ENCODE measurements at regions not wholly inside any gene's neighbourhood (a gene's known extent, or its start where the extent isn't known, plus 50 kb on each side); places are given as distances from the start of the nearest gene placed in this dataset.
"Not testable (repeated sequence)": the region's sequence is repeated elsewhere in the genome, so short reads cannot be mapped to it uniquely, and the experiment has no call there.

DNA sequence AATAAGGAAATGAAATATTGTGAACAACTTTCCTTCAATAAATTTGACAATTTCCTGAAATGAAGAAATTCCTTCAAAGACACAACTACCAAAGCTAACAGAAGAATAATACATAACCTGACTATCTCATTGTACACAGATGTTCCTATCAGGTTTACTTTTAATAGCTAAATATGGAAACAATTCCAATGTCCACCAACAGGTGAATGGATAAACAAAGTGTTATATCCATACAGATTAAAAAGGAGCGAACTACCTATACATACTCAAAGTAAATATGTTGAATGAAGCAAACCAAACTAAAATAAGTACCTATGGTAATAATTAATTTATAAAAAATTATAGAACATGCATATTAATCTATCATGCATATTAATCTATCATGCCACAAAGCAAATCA lies 554.9 kb downstream of the PPP4R3C start:
- Mint-ChIP-seq H3K9me3 (peaks cover 0 to 3% of the 10 kb centered on the region in 2 donors), H3K4me3 (no peak overlapping the region), H3K4me1 (no peaks in the 10 kb centered on the region), H3K36me3 (no peaks in the 10 kb centered on the region), H3K27ac (no peak overlapping the region), H3K27me3 (no peaks in the 10 kb centered on the region)
- DNase-seq (no peak), ATAC-seq (replicated peaks) (no peak)

DNA sequence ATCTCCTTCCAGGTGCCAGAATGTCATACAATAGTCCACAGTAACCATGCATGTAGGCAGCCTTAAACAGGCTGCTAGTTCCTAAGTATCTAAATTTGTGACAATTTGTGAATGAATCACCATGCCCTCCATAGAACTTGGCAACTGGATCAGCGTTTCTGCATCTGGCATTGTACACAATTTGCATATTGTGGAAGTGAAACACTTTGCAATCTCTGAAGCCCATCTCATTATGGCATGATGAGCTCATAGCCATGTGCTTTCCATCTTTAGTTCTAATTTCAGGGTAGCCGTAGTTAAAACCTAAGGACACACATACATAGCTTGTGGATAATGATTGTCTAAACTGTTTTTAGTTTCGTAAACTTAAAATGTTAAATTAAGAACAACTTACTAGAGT lies 573.6 kb downstream of the PPP4R3C start:
- no peaks in the 10 kb centered on the region for H3K27me3 Mint-ChIP-seq
- peaks cover 0 to 11% of the 10 kb centered on the region in 2 donors for H3K9me3 Mint-ChIP-seq
- H3K27ac Mint-ChIP-seq = no peak overlapping the region
- DNase-seq (no peak), ATAC-seq (replicated peaks) (no peak)
- H3K36me3 Mint-ChIP-seq = no peaks in the 10 kb centered on the region
- no peaks in the 10 kb centered on the region for H3K4me1 Mint-ChIP-seq
- no peak overlapping the region for H3K4me3 Mint-ChIP-seq

DNA sequence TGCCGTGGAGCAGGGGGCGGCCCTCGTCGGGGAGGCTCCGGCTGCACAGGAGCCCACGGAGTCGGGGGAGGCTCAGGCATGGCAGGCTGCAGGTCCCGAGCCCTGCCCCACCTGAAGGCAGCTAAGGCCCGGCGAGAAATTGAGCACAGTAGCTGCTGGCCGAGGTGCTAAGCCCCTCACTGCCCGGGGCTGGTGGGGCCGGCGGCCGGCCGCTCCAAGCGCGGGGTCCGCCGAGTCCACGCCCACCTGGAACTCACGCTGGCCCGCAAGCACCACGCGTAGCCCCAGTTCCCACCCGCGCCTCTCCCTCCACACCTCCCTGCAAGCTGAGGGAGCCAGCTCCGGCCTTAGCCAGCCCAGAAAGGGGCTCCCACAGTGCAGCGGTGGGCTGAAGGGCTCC lies 589.4 kb downstream of the PPP4R3C start:
- ATAC-seq (replicated peaks) (no peak), DNase-seq (no peak)
- Mint-ChIP-seq H3K27ac (no peak overlapping the region), H3K9me3 (no peaks in the 10 kb centered on the region), H3K27me3 (no peaks in the 10 kb centered on the region), H3K4me1 (no peaks in the 10 kb centered on the region), H3K36me3 (no peaks in the 10 kb centered on the region), H3K4me3 (no peak overlapping the region)

DNA sequence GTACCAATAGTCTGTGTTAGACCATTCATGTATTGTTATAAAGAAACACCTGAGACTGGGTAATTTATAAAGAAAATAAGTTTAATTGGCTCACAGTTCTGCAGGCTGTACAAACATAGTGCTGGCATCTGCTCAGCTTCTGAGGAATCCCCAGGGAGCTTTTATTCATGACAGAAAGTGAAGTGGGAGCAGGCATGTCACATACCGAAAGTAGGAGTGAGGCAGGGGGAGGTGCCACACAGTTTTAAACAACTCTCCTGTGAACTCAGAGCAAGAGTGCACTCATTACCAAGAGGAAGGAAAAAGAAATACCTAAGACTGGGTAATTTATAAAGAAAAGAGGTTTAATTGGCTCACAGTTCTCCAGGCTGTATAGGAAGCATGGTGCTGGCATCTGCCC lies 591.2 kb downstream of the PPP4R3C start:
- H3K27ac Mint-ChIP-seq = no peak overlapping the region
- no peak for DNase-seq
- no peaks in the 10 kb centered on the region for H3K36me3 Mint-ChIP-seq
- ATAC-seq (replicated peaks) = peak in 1 of 2 donors; percentile 23
- no peak overlapping the region for H3K4me3 Mint-ChIP-seq
- no peaks in the 10 kb centered on the region for H3K4me1 Mint-ChIP-seq
- no peaks in the 10 kb centered on the region for H3K9me3 Mint-ChIP-seq
- H3K27me3 Mint-ChIP-seq = no peaks in the 10 kb centered on the region

DNA sequence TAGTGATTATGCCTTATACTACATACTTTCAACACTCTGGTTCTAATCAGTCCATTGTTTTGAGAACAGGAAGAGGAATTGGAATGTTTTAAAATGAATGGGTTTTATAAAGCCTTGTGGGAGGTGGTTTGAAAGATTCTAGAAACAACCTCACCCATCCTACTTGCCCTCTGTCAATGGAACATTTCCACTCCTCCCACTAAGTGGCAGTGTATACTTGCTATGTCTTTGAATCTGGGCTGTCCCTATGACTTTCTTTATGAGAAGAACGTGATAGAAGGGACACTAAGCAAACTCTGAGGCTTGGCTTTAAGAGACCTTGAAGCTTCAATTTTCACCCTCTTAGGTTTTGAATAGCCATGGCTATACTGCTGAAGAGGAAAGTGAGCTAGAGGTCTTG lies 611.2 kb downstream of the PPP4R3C start:
- Mint-ChIP-seq H3K27me3 (no peaks in the 10 kb centered on the region), H3K36me3 (no peaks in the 10 kb centered on the region), H3K4me3 (no peak overlapping the region), H3K27ac (no peak overlapping the region), H3K4me1 (no peaks in the 10 kb centered on the region), H3K9me3 (peaks cover 0 to under 1% of the 10 kb centered on the region in 2 donors)
- DNase-seq = no peak
- no peak for ATAC-seq (replicated peaks)

DNA sequence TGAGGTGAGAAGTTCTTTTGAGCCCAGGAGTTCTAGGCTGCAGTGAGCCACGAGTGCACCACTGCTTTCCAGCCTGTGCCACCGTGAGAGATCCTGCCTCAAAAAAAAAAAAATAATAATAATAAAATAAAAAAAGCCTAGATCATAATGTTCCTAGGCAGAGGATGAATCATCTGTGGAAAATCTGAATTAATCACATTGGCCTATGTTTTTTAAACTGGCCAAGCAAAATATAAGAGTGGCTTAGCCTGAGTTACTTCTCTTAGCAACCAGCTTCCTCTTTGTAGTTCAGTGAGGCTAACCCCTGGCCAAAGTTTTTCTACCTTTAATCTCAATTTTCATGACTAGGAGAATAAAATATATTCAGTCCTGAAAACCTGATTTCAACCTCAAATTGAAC lies 614.6 kb downstream of the PPP4R3C start:
- Mint-ChIP-seq H3K4me1 (no peaks in the 10 kb centered on the region), H3K36me3 (no peaks in the 10 kb centered on the region), H3K4me3 (no peak overlapping the region), H3K9me3 (peaks cover 0 to 9% of the 10 kb centered on the region in 2 donors), H3K27ac (no peak overlapping the region), H3K27me3 (no peaks in the 10 kb centered on the region)
- ATAC-seq (replicated peaks) (no peak), DNase-seq (no peak)

DNA sequence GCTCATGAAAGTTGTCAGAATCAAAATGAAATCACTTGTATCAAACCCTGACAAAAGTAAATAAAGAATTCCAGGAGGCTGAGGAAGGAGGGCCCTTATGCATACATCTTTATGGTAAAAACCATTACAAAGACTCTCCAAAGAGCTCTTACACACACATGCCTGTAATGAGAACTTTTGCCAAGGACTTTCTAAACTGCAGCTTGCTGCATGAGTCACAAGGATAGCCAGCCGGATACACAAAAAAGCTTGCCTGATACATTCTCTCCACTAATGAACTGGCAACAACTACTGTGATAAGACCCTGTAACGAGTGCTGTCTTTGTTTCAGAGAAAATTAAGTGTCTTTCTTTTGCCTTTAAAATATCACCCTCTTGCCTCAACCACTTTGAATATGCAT lies 618.1 kb downstream of the PPP4R3C start:
- DNase-seq (no peak), ATAC-seq (replicated peaks) (no peak)
- H3K27ac Mint-ChIP-seq = no peak overlapping the region
- H3K4me3 Mint-ChIP-seq = no peak overlapping the region
- H3K9me3 Mint-ChIP-seq = peaks cover 0 to 9% of the 10 kb centered on the region in 2 donors
- no peaks in the 10 kb centered on the region for H3K27me3 Mint-ChIP-seq
- no peaks in the 10 kb centered on the region for H3K4me1 Mint-ChIP-seq
- H3K36me3 Mint-ChIP-seq = no peaks in the 10 kb centered on the region

DNA sequence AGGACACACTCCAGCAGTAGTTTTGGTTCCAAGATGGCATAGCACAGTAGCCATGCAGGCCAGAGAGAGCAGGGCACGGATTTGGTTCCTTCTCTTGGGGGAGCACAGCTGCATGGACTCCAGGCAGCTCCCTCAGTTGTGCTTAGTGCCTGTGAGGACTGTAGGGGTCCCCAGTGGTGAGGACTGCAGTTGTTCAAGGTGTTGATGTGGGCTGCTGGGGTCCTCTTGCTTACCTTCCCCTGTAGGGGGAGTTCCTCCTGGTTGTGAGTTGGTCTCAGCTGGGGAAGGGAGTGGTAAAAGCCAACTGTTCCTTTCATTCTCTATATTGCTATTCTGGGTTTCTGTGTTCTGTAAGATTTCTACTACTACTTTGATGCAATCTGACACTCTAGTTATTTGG lies 606.5 kb downstream of the MAGEB5 start:
- no peak overlapping the region for H3K27ac Mint-ChIP-seq
- H3K4me3 Mint-ChIP-seq = no peak overlapping the region
- H3K9me3 Mint-ChIP-seq = peaks cover 3 to 5% of the 10 kb centered on the region in 2 donors
- DNase-seq = no peak
- no peaks in the 10 kb centered on the region for H3K4me1 Mint-ChIP-seq
- H3K36me3 Mint-ChIP-seq = no peaks in the 10 kb centered on the region
- H3K27me3 Mint-ChIP-seq = no peaks in the 10 kb centered on the region
- no peak for ATAC-seq (replicated peaks)

DNA sequence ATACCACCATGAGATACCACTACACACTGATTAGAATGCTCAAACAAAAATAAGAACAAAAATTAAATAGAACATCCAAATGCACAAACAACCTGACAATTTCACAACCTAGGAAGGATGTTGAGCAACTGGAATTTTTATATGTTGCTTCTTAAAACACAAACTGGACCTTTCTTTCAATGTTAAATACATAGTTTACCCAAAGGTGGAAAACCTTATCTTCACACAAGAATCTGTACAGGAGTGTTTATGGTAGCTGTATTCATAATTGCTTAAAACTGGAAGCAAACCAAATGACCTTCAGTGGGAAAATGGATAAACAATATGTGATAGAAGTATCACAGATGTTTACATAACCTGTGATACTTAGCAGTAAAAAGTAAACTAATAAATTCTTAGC lies 573.8 kb downstream of the MAGEB5 start:
- Mint-ChIP-seq H3K27ac (no peak overlapping the region), H3K36me3 (no peaks in the 10 kb centered on the region), H3K9me3 (peaks cover 0 to 2% of the 10 kb centered on the region in 2 donors), H3K4me1 (no peaks in the 10 kb centered on the region), H3K27me3 (no peaks in the 10 kb centered on the region), H3K4me3 (no peak overlapping the region)
- no peak for ATAC-seq (replicated peaks)
- DNase-seq = no peak

DNA sequence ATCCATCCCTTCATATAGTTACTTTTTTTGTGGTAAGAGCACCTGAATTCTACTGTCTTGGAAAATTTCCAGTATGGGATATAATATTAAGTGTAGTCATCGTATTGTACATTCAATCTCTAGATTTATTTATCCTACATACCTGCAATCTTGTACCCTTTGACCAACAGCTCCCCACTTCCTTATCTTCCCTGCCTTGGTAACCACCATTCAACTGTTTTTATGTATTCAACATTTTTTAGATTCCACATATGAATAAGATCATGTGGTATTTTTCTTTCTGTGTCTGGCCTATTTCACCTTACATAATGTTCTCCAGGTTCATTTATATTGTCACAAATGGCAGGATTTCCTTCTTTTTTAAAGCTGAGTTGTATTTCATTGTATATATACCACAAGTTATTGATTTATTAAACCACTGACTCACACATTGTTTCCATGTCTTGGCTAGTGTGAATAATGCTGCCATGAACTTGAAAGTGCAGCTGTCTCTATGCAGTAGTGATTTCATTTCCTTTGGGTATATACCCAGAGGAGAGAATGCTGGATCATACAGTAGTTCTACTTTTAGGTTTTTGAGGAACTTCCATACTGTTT lies 572.5 kb downstream of the MAGEB5 start:
- DNase-seq (no peak), ATAC-seq (replicated peaks) (no peak)
- no peaks in the 10 kb centered on the region for H3K36me3 Mint-ChIP-seq
- no peak overlapping the region for H3K27ac Mint-ChIP-seq
- H3K27me3 Mint-ChIP-seq = no peaks in the 10 kb centered on the region
- no peaks in the 10 kb centered on the region for H3K4me1 Mint-ChIP-seq
- peaks cover 0 to 3% of the 10 kb centered on the region in 2 donors for H3K9me3 Mint-ChIP-seq
- H3K4me3 Mint-ChIP-seq = no peak overlapping the region

DNA sequence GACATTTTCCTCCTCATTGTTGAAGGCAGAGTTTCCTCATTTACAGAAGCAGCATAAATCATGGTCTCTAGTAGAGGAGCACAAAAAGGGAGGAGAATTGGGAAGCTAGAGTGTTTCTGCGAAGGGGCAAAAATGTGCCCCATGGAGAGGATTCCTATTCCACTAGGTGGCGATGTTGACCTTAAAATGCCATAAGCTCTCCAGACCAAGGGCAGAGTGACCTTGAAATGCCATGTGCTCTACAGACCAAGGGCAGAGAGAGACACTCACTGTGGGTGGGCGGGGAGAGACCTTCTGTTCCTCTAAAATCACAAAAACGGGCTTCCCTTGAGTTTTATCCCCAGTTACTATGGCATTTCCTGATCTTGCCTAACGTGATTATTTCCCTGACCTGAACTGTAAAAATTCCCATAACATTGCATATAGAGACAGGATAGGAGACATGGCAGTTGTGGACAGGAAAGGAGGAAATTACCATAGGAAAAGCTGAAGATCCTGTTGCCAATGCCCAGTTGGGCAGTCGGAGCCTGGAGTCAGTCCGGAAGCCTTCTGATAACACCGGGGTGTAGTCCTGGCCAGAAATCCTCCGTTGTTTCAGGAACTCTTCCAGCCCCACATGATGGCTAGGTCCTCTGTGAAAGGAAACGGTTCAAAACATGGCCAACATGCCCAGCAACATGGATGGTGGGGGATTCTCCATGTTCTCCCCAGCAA lies 567.7 kb downstream of the MAGEB5 start:
- DNase-seq (peak; percentile 3), ATAC-seq (replicated peaks) (peak in 1 of 2 donors; percentile 60)
- no peaks in the 10 kb centered on the region for H3K27me3 Mint-ChIP-seq
- no peak overlapping the region for H3K4me3 Mint-ChIP-seq
- H3K9me3 Mint-ChIP-seq = peaks cover 0 to 1% of the 10 kb centered on the region in 2 donors
- H3K27ac Mint-ChIP-seq = no peak overlapping the region
- H3K36me3 Mint-ChIP-seq = no peaks in the 10 kb centered on the region
- H3K4me1 Mint-ChIP-seq = no peaks in the 10 kb centered on the region

DNA sequence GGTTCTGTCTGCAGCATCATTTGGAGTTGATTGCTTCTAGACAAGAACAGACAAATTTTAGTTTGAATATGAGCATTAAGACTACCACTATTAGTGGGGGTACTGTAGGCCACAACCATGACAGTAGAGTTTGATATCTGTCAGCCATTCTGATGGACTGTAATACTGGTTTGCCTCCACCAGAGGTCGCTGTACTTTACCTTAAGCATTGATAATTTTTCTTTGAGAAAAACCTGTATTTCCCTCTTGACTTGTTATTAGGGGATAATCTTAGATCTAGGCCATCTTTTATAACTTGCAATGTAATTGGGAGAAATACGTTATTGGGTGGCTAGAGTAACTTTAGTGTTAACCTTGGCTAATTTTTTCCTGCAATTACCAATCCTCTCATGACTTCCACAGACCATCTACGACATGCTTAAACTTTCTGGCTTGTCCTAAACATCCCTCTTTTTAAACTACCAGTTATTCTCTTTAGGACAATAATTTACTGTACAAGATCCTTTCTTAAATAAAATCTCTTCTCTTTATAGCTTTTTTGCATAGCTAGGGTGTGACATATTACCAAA lies 562.4 kb downstream of the MAGEB5 start:
- DNase-seq (no peak), ATAC-seq (replicated peaks) (no peak)
- no peaks in the 10 kb centered on the region for H3K36me3 Mint-ChIP-seq
- H3K27ac Mint-ChIP-seq = no peak overlapping the region
- peaks cover 0 to 2% of the 10 kb centered on the region in 2 donors for H3K9me3 Mint-ChIP-seq
- no peaks in the 10 kb centered on the region for H3K4me1 Mint-ChIP-seq
- H3K4me3 Mint-ChIP-seq = no peak overlapping the region
- no peaks in the 10 kb centered on the region for H3K27me3 Mint-ChIP-seq

DNA sequence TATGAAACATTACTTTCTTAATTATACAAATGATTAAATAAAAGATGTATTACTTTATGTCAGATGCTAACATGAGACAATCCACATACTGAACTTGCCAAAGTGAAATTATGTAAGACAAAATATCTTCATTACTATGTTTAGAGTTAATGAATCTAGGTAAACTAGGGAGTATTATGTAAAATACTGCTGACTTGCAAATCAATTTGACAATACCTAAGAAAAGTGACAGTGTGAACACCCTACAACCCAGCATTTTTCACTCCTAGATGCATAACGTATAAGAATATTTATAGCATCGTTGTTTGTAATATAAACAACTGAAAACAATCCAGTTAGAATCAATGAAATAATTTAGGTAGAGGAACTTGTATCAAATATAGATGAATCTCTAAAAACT lies 546.3 kb downstream of the MAGEB5 start:
- Mint-ChIP-seq H3K27me3 (no peaks in the 10 kb centered on the region), H3K27ac (no peak overlapping the region), H3K4me3 (no peak overlapping the region), H3K9me3 (no peaks in the 10 kb centered on the region), H3K4me1 (no peaks in the 10 kb centered on the region), H3K36me3 (no peaks in the 10 kb centered on the region)
- DNase-seq (no peak), ATAC-seq (replicated peaks) (no peak)

DNA sequence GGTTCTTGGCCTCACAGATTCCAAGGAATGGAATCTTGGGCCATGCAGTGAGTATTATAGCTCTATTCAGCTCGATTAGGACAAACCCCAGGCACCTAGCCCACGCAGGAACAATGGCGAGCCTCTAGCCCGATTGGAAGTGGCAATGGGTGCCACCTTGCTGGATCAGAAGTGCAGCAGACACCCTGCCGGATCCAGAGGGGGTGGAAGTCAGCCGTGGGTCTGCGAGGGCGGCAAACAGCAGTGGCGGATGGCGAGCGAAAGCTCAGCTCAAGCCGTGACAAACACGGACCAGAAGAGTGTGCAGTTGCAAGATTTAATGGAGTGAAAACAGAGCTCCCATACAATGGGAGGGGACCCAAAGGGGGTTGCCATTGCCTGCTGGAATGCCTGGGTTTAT lies 539.8 kb downstream of the MAGEB5 start:
- H3K27me3 Mint-ChIP-seq; H3K9me3 Mint-ChIP-seq; H3K4me1 Mint-ChIP-seq; H3K4me3 Mint-ChIP-seq; H3K36me3 Mint-ChIP-seq; ATAC-seq (replicated peaks); DNase-seq; H3K27ac Mint-ChIP-seq: not testable (repeated sequence)

DNA sequence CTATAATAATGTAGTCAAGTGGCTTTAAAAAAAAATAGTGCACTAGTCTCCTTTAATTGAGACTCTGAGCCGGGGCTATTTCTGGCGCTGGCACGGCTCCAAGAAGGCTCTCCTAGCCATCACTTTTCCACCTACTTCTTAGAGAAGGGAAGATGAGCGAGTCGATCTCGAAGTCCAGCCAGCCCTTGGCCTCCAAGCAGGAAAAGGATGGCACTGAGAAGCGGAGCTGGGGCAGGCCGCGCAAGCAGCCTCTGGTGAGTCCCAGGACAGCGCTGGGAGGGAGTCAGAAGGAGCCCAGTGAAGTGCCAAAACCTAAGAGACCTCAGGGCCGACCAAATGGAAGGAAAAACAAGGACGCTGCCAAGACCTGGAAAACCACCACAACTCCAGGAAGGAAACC lies 531.9 kb downstream of the MAGEB5 start:
- Mint-ChIP-seq H3K27me3 (peaks cover 0 to 4% of the 10 kb centered on the region in 2 donors), H3K27ac (no peak overlapping the region), H3K4me1 (no peaks in the 10 kb centered on the region), H3K4me3 (no peak overlapping the region), H3K36me3 (no peaks in the 10 kb centered on the region), H3K9me3 (peaks cover 0 to 2% of the 10 kb centered on the region in 2 donors)
- ATAC-seq (replicated peaks) (no peak), DNase-seq (no peak)
